Lower leg skin (tissue), 3 donors: ENCODE measurements at regions not wholly inside any gene's neighbourhood (a gene's known extent, or its start where the extent isn't known, plus 50 kb on each side); places are given as distances from the start of the nearest gene placed in this dataset.

Experiments used
- POLR2A ChIP-seq, 2 donors: fragments of 450-650 bp; IDR thresholded peaks; one replicate each; pipeline ENCODE4 v1.6.1; 2016 to 2017; ENCODE audit warnings: antibody characterized with exemption in 2 of 2, mild to moderate bottlenecking in 1 of 2, moderate library complexity in 1 of 2
- TF ChIP-seq, protein P1 (sequence below), 3 donors: fragments of 450-650 bp; IDR thresholded peaks; one replicate each; pipeline ENCODE4 v1.5.1; 2016; ENCODE audit warnings: antibody characterized with exemption in 3 of 3, mild to moderate bottlenecking in 3 of 3, moderate library complexity in 2 of 3

- TF ChIP-seq, protein P1, sequence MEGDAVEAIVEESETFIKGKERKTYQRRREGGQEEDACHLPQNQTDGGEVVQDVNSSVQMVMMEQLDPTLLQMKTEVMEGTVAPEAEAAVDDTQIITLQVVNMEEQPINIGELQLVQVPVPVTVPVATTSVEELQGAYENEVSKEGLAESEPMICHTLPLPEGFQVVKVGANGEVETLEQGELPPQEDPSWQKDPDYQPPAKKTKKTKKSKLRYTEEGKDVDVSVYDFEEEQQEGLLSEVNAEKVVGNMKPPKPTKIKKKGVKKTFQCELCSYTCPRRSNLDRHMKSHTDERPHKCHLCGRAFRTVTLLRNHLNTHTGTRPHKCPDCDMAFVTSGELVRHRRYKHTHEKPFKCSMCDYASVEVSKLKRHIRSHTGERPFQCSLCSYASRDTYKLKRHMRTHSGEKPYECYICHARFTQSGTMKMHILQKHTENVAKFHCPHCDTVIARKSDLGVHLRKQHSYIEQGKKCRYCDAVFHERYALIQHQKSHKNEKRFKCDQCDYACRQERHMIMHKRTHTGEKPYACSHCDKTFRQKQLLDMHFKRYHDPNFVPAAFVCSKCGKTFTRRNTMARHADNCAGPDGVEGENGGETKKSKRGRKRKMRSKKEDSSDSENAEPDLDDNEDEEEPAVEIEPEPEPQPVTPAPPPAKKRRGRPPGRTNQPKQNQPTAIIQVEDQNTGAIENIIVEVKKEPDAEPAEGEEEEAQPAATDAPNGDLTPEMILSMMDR (IDR thresholded peaks at IDR 0.05): no peak
- TF ChIP-seq POLR2A (IDR thresholded peaks at IDR 0.05): no peak
These were observed 69.8 kb upstream of the RUNX3 start for GRCh38 chr1:24999906-25000305.
